NCI-H1930 (cell line): ENCODE measurements at regions not wholly inside any gene's neighbourhood (a gene's known extent, or its start where the extent isn't known, plus 50 kb on each side); places are given as distances from the start of the nearest gene placed in this dataset.
"Not testable (repeated sequence)": the region's sequence is repeated elsewhere in the genome, so short reads cannot be mapped to it uniquely, and the experiment has no call there.

Source experiments
- DNase-seq, 2 experiments: peaks; one replicate each; lab custom pipeline; 2025; lab: John Stamatoyannopoulos, UW

DNA sequence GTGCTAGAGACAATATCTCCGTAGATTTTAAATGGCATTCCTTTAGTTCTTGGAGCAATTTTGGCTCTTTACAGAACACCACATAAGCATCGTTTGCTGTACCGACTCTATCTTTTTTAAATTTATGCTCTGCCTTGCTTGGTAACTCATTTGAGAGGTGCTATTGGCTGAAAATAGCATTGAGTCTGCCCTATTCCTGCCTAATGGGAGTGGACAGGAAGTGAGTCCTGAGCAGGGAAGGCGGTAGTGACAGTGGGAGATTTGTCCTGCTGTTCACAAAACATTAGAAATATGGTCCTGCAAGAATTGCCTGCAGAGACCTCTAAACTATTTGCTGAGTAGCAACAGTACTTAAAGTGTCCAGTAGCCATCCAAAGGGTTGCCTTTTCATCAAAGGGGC lies 115.2 kb upstream of the IFNE start:
- DNase-seq: no peak

DNA sequence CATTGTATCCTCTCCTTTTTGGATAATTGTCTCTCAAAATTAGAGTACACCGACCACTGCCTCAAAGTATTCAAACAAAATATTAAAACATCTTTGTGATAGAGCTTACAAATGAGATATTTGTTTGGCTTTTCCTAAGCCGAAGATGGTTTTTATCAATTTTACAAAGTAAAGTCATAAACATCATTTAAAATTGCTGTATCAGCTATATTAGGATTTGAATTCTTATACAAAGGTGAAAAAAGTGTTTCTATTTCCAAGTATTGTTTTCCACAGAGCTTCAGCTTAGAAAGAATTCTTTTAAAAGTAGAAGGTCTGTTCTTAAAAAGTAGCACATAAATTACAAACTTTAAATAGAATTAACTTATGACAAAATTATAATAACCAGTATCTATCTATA lies 116.6 kb upstream of the IFNE start:
- no peak for DNase-seq

- no peak for DNase-seq
Observed at GRCh38 chr9:21605489-21605931, 123.4 kb upstream of the IFNE start.

GRCh38 chr9:21607576-21607975 lies 125.5 kb upstream of the IFNE start:
- DNase-seq: no peak

DNA sequence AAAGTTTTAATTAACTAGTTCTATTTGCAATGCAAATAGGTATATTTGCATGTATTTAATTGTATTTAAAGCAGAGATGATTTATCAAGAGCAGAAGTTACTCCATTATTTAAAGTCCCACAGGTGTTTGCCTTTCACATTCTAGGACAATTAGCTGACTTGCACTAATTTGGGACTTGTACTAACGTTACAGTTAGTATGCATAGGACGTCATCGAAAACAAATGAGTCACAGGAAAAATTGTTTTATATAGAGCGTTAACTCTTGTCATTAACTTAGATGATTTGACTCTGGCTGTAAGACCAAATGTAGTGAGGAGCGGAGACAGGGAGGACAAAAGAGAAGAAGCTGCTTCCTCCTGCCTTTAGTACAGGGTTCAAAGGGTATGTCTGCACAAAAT lies 126.1 kb upstream of the IFNE start:
- DNase-seq: no peak

GRCh38 chr9:21609506-21609905 lies 127.4 kb upstream of the IFNE start:
- DNase-seq: no peak

DNA sequence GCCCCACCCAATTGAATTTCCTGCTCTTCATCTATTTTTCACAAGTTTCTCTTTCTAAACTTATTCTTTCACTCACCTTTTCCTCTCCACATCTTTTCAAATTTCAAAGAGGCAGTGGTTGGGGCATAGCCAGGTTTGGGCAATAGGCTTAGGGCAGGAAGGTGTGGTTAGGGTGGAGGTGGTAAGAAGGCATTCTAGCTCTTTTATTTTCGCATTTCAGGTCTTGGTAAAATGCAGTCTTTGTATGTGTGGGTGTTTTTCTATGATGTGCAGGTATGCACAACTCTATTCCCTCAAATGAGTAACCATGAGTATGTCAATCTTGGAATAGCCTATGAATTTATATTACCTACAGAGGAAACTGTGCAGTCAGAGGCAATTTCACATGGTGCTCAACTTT lies 129.8 kb upstream of the IFNE start:
- DNase-seq: no peak

- DNase-seq: no peak
Observed at GRCh38 chr9:21615018-21615417, 132.9 kb upstream of the IFNE start.

- DNase-seq: no peak
Observed at GRCh38 chr9:21615446-21615845, 133.3 kb upstream of the IFNE start.

- DNase-seq: no peak
Observed at GRCh38 chr9:21616082-21616778, 134.1 kb upstream of the IFNE start.

- DNase-seq: no peak
Observed at GRCh38 chr9:21624675-21625644, 142.8 kb upstream of the IFNE start.

GRCh38 chr9:21626493-21626892 lies 144.4 kb upstream of the IFNE start:
- no peak for DNase-seq

- DNase-seq: not testable (repeated sequence)
Observed at GRCh38 chr9:21628954-21629353, 146.8 kb upstream of the IFNE start.

DNA sequence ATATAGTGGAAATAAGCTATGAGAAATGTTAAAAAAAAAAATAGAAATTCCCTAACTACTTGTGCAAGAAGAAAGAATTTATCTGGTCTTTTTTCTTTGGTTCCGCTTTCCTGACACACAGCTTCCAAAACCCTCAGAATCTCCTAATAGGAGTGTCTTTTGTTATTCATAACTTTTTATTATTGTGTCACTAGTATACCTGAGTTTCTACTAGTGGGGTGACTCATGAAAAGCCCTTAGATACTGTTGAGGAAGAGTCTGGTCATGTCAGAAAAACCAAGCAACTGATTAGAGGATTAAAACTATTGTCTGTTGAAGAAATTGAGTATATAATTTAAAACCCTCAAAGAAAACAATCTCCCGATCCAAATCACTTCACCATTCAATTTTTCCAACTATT lies 152.8 kb upstream of the IFNE start:
- no peak for DNase-seq

DNA sequence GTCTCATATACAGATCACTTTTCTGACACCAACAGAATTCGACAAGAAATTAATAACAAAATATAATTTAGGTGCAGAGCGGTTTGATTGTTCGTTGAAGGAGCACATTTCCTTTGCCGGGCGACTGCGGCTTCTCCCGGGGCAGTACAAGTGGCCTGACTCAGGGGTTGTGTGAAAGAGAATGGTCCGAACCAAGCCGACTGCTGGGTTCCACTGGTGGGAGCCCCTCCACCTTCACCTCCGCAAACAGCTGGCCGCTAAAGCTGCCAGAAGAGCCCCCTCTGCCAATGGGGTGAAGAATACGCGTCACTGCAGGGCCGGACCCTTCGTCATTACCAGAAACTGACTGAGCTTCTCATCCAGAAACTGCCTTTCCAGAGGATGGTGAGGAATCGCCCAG lies 156.0 kb upstream of the IFNE start:
- DNase-seq: no peak

DNA sequence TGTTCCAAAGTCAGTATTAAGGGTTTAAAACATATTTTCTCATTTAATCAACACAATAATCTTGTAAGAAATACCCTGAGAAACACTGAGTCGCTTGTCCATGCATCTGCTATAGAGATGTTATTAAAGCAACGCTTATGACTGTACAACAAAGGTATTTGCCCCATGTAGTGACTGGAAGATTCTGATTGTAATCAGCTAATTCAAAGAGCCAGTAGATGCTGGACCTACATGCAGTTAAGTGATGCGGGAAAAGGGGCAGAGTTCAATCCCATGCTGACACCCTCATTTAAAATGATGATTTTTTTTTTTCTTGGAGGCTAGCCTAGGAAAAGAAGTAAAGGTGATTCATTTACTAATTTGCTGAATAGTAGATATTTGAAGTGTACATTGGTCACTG lies 149.3 kb upstream of the MTAP start:
- no peak for DNase-seq

GRCh38 chr9:21653589-21653988 lies 148.8 kb upstream of the MTAP start:
- DNase-seq: no peak

GRCh38 chr9:21656776-21657674 lies 145.4 kb upstream of the MTAP start:
- DNase-seq: no peak

DNA sequence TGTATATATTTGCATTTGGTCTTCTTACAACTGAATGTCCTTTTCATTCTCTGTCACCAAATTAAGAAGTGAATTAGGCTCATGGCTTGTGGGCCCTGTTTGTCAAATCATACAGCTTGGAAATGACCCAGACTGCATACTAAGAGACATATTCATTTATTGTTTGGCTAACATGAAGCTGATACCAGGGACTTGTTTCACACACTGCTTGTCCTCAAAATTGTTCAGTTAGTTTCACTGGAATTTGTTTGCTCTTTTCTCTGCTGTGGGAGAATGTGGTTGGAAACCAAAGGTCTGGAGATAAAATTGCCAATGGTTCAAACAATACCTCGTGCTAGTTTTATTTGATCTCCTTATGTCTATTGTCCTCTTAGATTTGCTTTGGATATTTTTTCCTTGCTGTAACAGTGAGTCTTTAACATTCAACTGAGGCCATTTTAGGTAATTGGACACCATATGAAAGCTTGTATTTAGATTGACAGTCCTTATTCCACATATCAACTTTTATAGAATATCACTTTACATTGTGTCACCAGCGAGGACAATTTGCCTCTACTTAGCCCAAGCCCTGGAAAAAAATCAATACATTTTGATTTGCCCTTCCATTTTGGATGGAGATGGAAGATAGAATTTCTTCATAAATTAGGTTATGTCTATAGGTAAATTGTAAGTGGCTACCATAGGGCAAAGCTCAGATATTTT lies 144.3 kb upstream of the MTAP start:
- no peak for DNase-seq

DNA sequence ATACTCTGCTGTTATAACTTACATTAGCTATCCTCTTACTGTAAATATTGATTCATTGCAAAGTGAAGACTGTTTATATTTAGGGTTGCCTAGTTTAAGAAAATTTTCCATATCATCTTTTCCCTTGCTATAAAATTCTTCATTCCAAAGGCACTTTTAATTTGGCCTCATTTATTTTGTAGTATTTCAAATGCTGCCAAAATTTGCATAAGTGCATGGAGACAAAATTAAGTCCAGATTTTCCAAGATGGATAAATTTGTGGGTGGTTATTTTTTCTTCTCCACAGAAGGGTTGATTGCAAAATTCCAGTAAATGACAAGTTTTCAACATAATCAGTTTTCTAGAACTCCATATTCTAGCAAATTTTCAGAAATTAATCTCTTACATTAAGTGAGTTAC lies 141.5 kb upstream of the MTAP start:
- DNase-seq: no peak

DNA sequence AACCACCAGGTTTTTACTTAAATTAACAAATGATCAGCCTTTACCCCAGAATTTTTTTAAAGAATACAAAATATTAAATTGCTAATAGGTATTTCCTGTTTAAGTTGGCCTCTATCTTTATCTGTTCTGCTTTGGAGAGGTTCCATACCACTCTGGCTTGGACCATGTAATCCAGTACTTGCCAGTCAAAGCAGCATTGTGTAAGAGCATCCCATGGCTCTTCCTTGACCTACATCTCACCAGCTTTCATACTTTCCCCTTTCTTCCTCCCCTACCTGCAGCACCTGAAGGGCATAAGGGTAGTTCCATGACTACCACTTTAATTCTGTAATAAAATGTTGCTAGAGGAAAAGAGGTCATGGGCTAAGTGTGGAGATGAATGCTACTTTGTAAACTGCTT lies 140.8 kb upstream of the MTAP start:
- no peak for DNase-seq

DNA sequence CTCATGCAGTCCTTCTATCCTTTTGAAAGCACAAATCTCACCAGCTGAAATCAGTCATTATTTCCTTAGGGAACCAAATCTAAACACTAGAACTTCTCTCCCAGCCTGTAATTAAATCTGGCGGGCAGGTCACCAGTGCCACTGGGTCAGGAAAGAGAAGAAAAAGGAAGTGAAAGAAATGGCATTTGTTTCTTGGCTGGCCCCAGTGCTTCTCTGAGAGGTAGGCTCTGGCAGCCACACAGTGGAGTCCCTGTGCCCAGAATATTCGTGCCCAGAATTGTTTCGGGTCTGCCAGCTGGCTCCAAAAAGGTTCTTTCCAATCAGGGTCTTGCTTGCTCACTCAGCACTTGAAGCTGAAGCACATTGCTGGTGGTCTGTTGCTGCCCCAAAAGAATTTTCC lies 133.9 kb upstream of the MTAP start:
- no peak for DNase-seq
